ENCODE measurements at regions not wholly inside any gene's neighbourhood (a gene's known extent, or its start where the extent isn't known, plus 50 kb on each side); places are given as distances from the start of the nearest gene placed in this dataset.
A peak's percentile ranks its signal among the peaks of the same experiment; 100 is the strongest.

- H3K4ac ChIP-seq (ENCODE audit: low read depth in 1 of 2, low read length in 2 of 2): no peak overlapping the region
- H3K79me1 ChIP-seq (replicated peaks; ENCODE audit: low read length, poor library complexity, severe bottlenecking): peaks cover 22% of the 10 kb centered on the region
- H3K14ac ChIP-seq (ENCODE audit: low read length in 2 of 2): no peak overlapping the region
- DNase-seq: no peak
- no peak overlapping the region for H2BK12ac ChIP-seq (ENCODE audit: low read length in 2 of 2)
- H3K18ac ChIP-seq (ENCODE audit: low read depth in 1 of 2, low read length in 2 of 2): no peak overlapping the region
- no peak overlapping the region for H4K91ac ChIP-seq (ENCODE audit: low read length)
- no peak overlapping the region for H3K4me3 ChIP-seq (ENCODE audit: insufficient read depth in 1 of 2, low read depth in 1 of 2, low read length in 2 of 2)
- H3K27ac ChIP-seq (ENCODE audit: low read length, poor library complexity, severe bottlenecking): no peak overlapping the region
- peaks cover 5 to 67% of the 10 kb centered on the region in 2 experiments for H3K36me3 ChIP-seq (ENCODE audit: control insufficient read depth in 1 of 2, insufficient read depth in 2 of 2, low read depth in 1 of 2, low read length in 2 of 2)
- H2BK15ac ChIP-seq (ENCODE audit: low read depth, poor library complexity, severe bottlenecking): no peak overlapping the region
- no peaks in the 10 kb centered on the region for H3K9me3 ChIP-seq (ENCODE audit: control insufficient read depth, low read length)
- H3K23ac ChIP-seq (ENCODE audit: low read length in 2 of 2): no peak overlapping the region
- H3K4me2 ChIP-seq (ENCODE audit: low read length, poor library complexity, severe bottlenecking): no peak overlapping the region
- no peak overlapping the region for H2BK5ac ChIP-seq (ENCODE audit: low read depth, low read length, poor library complexity, severe bottlenecking)
- H2BK120ac ChIP-seq (ENCODE audit: low read depth, low read length): no peak overlapping the region
- no peak overlapping the region for H2AFZ ChIP-seq (ENCODE audit: low read depth, low read length)
- peaks cover 1% of the 10 kb centered on the region for H3K4me1 ChIP-seq (ENCODE audit: control insufficient read depth, insufficient read depth, low read depth, low read length)
- WGBS: 99% methylated on average over 2 of the region's 2 CpGs
- no peak overlapping the region for H2AK5ac ChIP-seq (ENCODE audit: low read length, severe bottlenecking)
- no peaks in the 10 kb centered on the region for H3K27me3 ChIP-seq (ENCODE audit: control insufficient read depth in 1 of 2, insufficient read depth in 1 of 2, low read length in 2 of 2)
- no peak overlapping the region for H3K9ac ChIP-seq (ENCODE audit: low read length)
- H4K8ac ChIP-seq (ENCODE audit: low read length): no peak overlapping the region
Measured at GRCh38 chr7:130937016-130937415, 203.0 kb upstream of the KLF14 start.

DNA sequence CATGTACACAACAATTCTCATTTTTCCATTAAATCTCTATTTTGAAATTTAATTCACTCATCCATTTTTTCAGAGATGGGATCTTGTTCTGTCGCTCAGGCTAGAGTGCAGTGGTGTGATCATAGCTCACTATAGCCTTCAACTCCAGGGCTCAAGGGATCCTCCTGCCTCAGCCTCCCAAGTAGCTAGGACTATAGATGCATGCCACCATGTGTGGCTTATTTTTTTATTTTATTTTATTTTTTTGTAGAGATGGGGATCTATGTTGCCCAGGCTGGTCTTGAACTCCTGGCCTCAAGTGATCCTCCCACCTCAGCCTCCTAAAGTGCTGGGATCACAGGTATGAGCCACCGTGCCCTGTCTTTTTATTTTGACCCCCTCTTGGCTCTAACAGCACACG, 203.8 kb upstream of the KLF14 start:
- no peak overlapping the region for H4K91ac ChIP-seq (ENCODE audit: low read length)
- no peak overlapping the region for H2BK15ac ChIP-seq (ENCODE audit: low read depth, poor library complexity, severe bottlenecking)
- H2BK12ac ChIP-seq (ENCODE audit: low read length in 2 of 2): no peak overlapping the region
- no peak for DNase-seq
- no peak overlapping the region for H3K4me2 ChIP-seq (ENCODE audit: low read length, poor library complexity, severe bottlenecking)
- no peak overlapping the region for H3K14ac ChIP-seq (ENCODE audit: low read length in 2 of 2)
- H2BK5ac ChIP-seq (ENCODE audit: low read depth, low read length, poor library complexity, severe bottlenecking): no peak overlapping the region
- H2BK120ac ChIP-seq (ENCODE audit: low read depth, low read length): no peak overlapping the region
- H3K27ac ChIP-seq (ENCODE audit: low read length, poor library complexity, severe bottlenecking): no peak overlapping the region
- peaks cover 19% of the 10 kb centered on the region for H3K79me1 ChIP-seq (replicated peaks; ENCODE audit: low read length, poor library complexity, severe bottlenecking)
- H3K4ac ChIP-seq (ENCODE audit: low read depth in 1 of 2, low read length in 2 of 2): no peak overlapping the region
- H3K4me3 ChIP-seq (ENCODE audit: insufficient read depth in 1 of 2, low read depth in 1 of 2, low read length in 2 of 2): no peak overlapping the region
- H4K8ac ChIP-seq (ENCODE audit: low read length): no peak overlapping the region
- H3K27me3 ChIP-seq (ENCODE audit: control insufficient read depth in 1 of 2, insufficient read depth in 1 of 2, low read length in 2 of 2): no peaks in the 10 kb centered on the region
- no peak overlapping the region for H2AFZ ChIP-seq (ENCODE audit: low read depth, low read length)
- H2AK5ac ChIP-seq (ENCODE audit: low read length, severe bottlenecking): no peak overlapping the region
- H3K36me3 ChIP-seq (ENCODE audit: control insufficient read depth in 1 of 2, insufficient read depth in 2 of 2, low read depth in 1 of 2, low read length in 2 of 2): peaks cover 5 to 66% of the 10 kb centered on the region in 2 experiments
- H3K18ac ChIP-seq (ENCODE audit: low read depth in 1 of 2, low read length in 2 of 2): no peak overlapping the region
- no peaks in the 10 kb centered on the region for H3K9me3 ChIP-seq (ENCODE audit: control insufficient read depth, low read length)
- 100% methylated on average over 3 of the region's 3 CpGs for WGBS
- peaks cover 3% of the 10 kb centered on the region for H3K4me1 ChIP-seq (ENCODE audit: control insufficient read depth, insufficient read depth, low read depth, low read length)
- H3K9ac ChIP-seq (ENCODE audit: low read length): peak overlapping the region; percentile 91
- H3K23ac ChIP-seq (ENCODE audit: low read length in 2 of 2): no peak overlapping the region

- no peak overlapping the region for H2AK5ac ChIP-seq (ENCODE audit: low read length, severe bottlenecking)
- no peak overlapping the region for H4K91ac ChIP-seq (ENCODE audit: low read length)
- no peak overlapping the region for H2BK120ac ChIP-seq (ENCODE audit: low read depth, low read length)
- H3K14ac ChIP-seq (ENCODE audit: low read length in 2 of 2): no peak overlapping the region
- 68% methylated on average over 3 of the region's 4 CpGs for whole genome bisulfite sequencing
- H2BK15ac ChIP-seq (ENCODE audit: low read depth, poor library complexity, severe bottlenecking): no peak overlapping the region
- peak overlapping the region; percentile 91 for H3K9ac ChIP-seq (ENCODE audit: low read length)
- no peak overlapping the region for H3K23ac ChIP-seq (ENCODE audit: low read length in 2 of 2)
- H3K9me3 ChIP-seq (ENCODE audit: control insufficient read depth, low read length): no peaks in the 10 kb centered on the region
- no peak overlapping the region for H3K18ac ChIP-seq (ENCODE audit: low read depth in 1 of 2, low read length in 2 of 2)
- no peak overlapping the region for H2AFZ ChIP-seq (ENCODE audit: low read depth, low read length)
- peaks cover 5 to 64% of the 10 kb centered on the region in 2 experiments for H3K36me3 ChIP-seq (ENCODE audit: control insufficient read depth in 1 of 2, insufficient read depth in 2 of 2, low read depth in 1 of 2, low read length in 2 of 2)
- H4K8ac ChIP-seq (ENCODE audit: low read length): no peak overlapping the region
- no peak overlapping the region for H3K4ac ChIP-seq (ENCODE audit: low read depth in 1 of 2, low read length in 2 of 2)
- H3K79me1 ChIP-seq (replicated peaks; ENCODE audit: low read length, poor library complexity, severe bottlenecking): peaks cover 15% of the 10 kb centered on the region
- H3K4me1 ChIP-seq (ENCODE audit: control insufficient read depth, insufficient read depth, low read depth, low read length): peaks cover 3% of the 10 kb centered on the region
- H3K27me3 ChIP-seq (ENCODE audit: control insufficient read depth in 1 of 2, insufficient read depth in 1 of 2, low read length in 2 of 2): no peaks in the 10 kb centered on the region
- no peak for DNase-seq
- no peak overlapping the region for H3K4me2 ChIP-seq (ENCODE audit: low read length, poor library complexity, severe bottlenecking)
- H3K4me3 ChIP-seq (ENCODE audit: insufficient read depth in 1 of 2, low read depth in 1 of 2, low read length in 2 of 2): peak overlapping the region in 1 of 2 experiments; percentile 75
- no peak overlapping the region for H2BK5ac ChIP-seq (ENCODE audit: low read depth, low read length, poor library complexity, severe bottlenecking)
- no peak overlapping the region for H2BK12ac ChIP-seq (ENCODE audit: low read length in 2 of 2)
- H3K27ac ChIP-seq (ENCODE audit: low read length, poor library complexity, severe bottlenecking): no peak overlapping the region
Measured at GRCh38 chr7:130938661-130939060, 204.7 kb upstream of the KLF14 start.

- no peak overlapping the region for H2AFZ ChIP-seq (ENCODE audit: low read depth, low read length)
- no peak overlapping the region for H4K91ac ChIP-seq (ENCODE audit: low read length)
- H3K9ac ChIP-seq (ENCODE audit: low read length): peak overlapping the region; percentile 91
- no peak overlapping the region for H2BK120ac ChIP-seq (ENCODE audit: low read depth, low read length)
- no peak overlapping the region for H3K4ac ChIP-seq (ENCODE audit: low read depth in 1 of 2, low read length in 2 of 2)
- H3K27me3 ChIP-seq (ENCODE audit: control insufficient read depth in 1 of 2, insufficient read depth in 1 of 2, low read length in 2 of 2): no peaks in the 10 kb centered on the region
- no peak overlapping the region for H2AK5ac ChIP-seq (ENCODE audit: low read length, severe bottlenecking)
- WGBS: 89% methylated on average over 3 of the region's 3 CpGs
- no peak overlapping the region for H4K8ac ChIP-seq (ENCODE audit: low read length)
- H3K4me3 ChIP-seq (ENCODE audit: insufficient read depth in 1 of 2, low read depth in 1 of 2, low read length in 2 of 2): peak overlapping the region in 1 of 2 experiments; percentile 75
- H3K4me2 ChIP-seq (ENCODE audit: low read length, poor library complexity, severe bottlenecking): no peak overlapping the region
- H2BK15ac ChIP-seq (ENCODE audit: low read depth, poor library complexity, severe bottlenecking): no peak overlapping the region
- DNase-seq: no peak
- H3K27ac ChIP-seq (ENCODE audit: low read length, poor library complexity, severe bottlenecking): no peak overlapping the region
- H3K14ac ChIP-seq (ENCODE audit: low read length in 2 of 2): no peak overlapping the region
- H3K9me3 ChIP-seq (ENCODE audit: control insufficient read depth, low read length): no peaks in the 10 kb centered on the region
- peaks cover 5 to 64% of the 10 kb centered on the region in 2 experiments for H3K36me3 ChIP-seq (ENCODE audit: control insufficient read depth in 1 of 2, insufficient read depth in 2 of 2, low read depth in 1 of 2, low read length in 2 of 2)
- H3K4me1 ChIP-seq (ENCODE audit: control insufficient read depth, insufficient read depth, low read depth, low read length): peaks cover 3% of the 10 kb centered on the region
- H3K18ac ChIP-seq (ENCODE audit: low read depth in 1 of 2, low read length in 2 of 2): no peak overlapping the region
- no peak overlapping the region for H2BK12ac ChIP-seq (ENCODE audit: low read length in 2 of 2)
- no peak overlapping the region for H2BK5ac ChIP-seq (ENCODE audit: low read depth, low read length, poor library complexity, severe bottlenecking)
- no peak overlapping the region for H3K23ac ChIP-seq (ENCODE audit: low read length in 2 of 2)
- peaks cover 13% of the 10 kb centered on the region for H3K79me1 ChIP-seq (replicated peaks; ENCODE audit: low read length, poor library complexity, severe bottlenecking)
Measured at GRCh38 chr7:130939321-130940095, 205.5 kb upstream of the KLF14 start.

Data from mesenchymal stem cell (in vitro differentiated cells and primary cell).